Pancreas (tissue), 10 donors: ENCODE measurements at regions not wholly inside any gene's neighbourhood (a gene's known extent, or its start where the extent isn't known, plus 50 kb on each side); places are given as distances from the start of the nearest gene placed in this dataset.

ENCODE experiments used
- ATAC-seq, 4 donors: fragments of 200-7000 bp; cut with Tn5 transposase; one replicate each; pipeline versions ENCODE4 v1.8.0 to v1.9.1; 2020; ENCODE audit warnings: mild to moderate bottlenecking in 4 of 4, moderate library complexity in 4 of 4
- DNase-seq, 6 donors: peaks; one replicate each; pipeline ENCODE4 v3.0.0-alpha.2; 2020
- FAIRE-seq: peaks from 2 replicates; lab custom pipeline; 2012; peaks lifted over from hg19 to GRCh38; lab: Jason Lieb, UNC
- H3K27ac ChIP-seq, 4 donors: fragments of 200-600 bp; sonication (generic); 1 replicate in 3 of 4; 2 replicates in 1 of 4; pipeline versions ENCODE4 v1.5.0 to v1.8.0; 2020
- H3K27me3 ChIP-seq, 4 donors: fragments of 200-600 bp; one replicate each; pipeline ENCODE4 v1.8.0; 2021
- H3K36me3 ChIP-seq, 3 donors: fragments of 200-600 bp; sonication (generic) in 1 of 3; one replicate each; pipeline versions ENCODE4 v1.5.0 to v1.8.0; 2020 to 2021
- H3K4me1 ChIP-seq, 3 donors: fragments of 200-600 bp; one replicate each; pipeline ENCODE4 v1.8.0; 2021
- H3K4me3 ChIP-seq, 4 donors: fragments of 200-600 bp; sonication (generic) in 2 of 4; one replicate each; pipeline versions ENCODE4 v1.5.0 to v1.8.0; 2020 to 2021
- H3K9me3 ChIP-seq, 4 donors: fragments of 200-600 bp; one replicate each; pipeline ENCODE4 v1.8.0; 2021
- WGBS, 2 donors: extraction: QIAGEN DNeasy Blood & Tissue Kit; methylation state at CpG; one replicate each; pipeline ENCODE4 v1.1.7; 2013; 5-methylcytosine and 5-hydroxymethylcytosine counted together
- intact Hi-C, 3 donors: fragments of 100-400 bp; cut with DNase I; formaldehyde crosslinking; loops; one replicate each; pipeline versions ENCODE4 v1.11.1 to v1.14.2; 2022
- TF ChIP-seq, protein P1 (sequence below), 4 donors: fragments of 200-600 bp; sonication (generic) in 3 of 4; IDR thresholded peaks; one replicate each; pipeline versions ENCODE4 v1.5.0 to v1.8.0; 2021; ENCODE audit warnings: antibody characterized with exemption in 4 of 4
- donor health status: healthy with polysubstance abuse.
- donor health status: DM: no; HTN: no; CAD: no; lungs with moderate emphysema.
- donor health status: DM: no; HTN: no; CAD: no.
- donor health status: control.
- donor health status: control.
- donor health status: Bipolar disorder and iron deficiency.
- donor health status: DM: yes; HTN: yes; CAD: no.
- donor health status: DM: no; HTN: no; CAD: no.
- donor health status: DM: no; HTN: no; CAD: no.
- donor health status: DM: yes; HTN: yes; CAD: no.

DNA sequence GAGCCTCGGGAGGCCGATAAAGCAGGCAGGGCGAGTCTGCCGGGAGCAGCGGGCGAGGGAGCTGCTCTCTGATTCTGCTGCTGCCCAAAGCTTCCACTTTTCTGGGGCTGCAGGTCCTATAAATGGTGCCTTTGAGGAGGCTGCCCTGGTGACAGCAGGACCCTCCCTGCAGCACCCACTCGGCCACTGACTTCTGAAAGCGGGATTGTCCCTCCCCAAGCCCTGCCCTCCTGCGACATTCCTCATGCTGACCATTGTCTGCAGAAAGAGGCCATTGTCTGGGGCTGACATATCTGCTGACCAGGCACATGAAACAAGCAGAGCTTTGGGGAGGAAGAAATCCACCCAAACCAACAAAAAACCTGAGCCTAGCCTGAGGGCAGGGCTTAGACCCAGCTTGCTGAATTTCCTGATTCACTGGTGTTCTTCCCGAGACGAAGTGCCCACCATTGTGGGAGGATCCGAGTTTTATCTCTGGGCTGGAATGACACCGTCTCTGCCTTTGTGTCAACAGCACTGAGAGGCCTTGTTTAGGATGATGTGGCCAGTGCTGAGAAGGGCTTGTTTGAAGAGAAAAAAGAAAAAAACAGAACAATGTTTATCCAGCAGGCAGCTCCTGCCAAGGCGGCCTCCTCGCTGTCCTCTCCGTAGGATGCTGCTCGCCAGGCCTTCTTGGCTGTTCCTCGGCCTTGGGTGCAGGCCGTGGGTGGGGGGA, 129.7 kb downstream of the MYCN start:
- H3K36me3 ChIP-seq: no peaks in the 10 kb centered on the region
- no peak for FAIRE-seq
- H3K4me1 ChIP-seq: no peaks in the 10 kb centered on the region
- H3K27me3 ChIP-seq: no peaks in the 10 kb centered on the region
- H3K4me3 ChIP-seq: no peak overlapping the region
- H3K27ac ChIP-seq: peak overlapping the region in 3 of 4 donors; percentile 9 to 46 (median 28)
- ATAC-seq: peak in 2 of 4 donors; percentile 40 to 48
- no peaks in the 10 kb centered on the region for H3K9me3 ChIP-seq
- DNase-seq: no peak
- TF ChIP-seq, protein P1, sequence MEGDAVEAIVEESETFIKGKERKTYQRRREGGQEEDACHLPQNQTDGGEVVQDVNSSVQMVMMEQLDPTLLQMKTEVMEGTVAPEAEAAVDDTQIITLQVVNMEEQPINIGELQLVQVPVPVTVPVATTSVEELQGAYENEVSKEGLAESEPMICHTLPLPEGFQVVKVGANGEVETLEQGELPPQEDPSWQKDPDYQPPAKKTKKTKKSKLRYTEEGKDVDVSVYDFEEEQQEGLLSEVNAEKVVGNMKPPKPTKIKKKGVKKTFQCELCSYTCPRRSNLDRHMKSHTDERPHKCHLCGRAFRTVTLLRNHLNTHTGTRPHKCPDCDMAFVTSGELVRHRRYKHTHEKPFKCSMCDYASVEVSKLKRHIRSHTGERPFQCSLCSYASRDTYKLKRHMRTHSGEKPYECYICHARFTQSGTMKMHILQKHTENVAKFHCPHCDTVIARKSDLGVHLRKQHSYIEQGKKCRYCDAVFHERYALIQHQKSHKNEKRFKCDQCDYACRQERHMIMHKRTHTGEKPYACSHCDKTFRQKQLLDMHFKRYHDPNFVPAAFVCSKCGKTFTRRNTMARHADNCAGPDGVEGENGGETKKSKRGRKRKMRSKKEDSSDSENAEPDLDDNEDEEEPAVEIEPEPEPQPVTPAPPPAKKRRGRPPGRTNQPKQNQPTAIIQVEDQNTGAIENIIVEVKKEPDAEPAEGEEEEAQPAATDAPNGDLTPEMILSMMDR (IDR thresholded peaks at IDR 0.05): no peak
- WGBS, 2 donors: 64 to 65% methylated on average over 19 of the region's 19 CpGs
- intact Hi-C loops: no loop called here

DNA sequence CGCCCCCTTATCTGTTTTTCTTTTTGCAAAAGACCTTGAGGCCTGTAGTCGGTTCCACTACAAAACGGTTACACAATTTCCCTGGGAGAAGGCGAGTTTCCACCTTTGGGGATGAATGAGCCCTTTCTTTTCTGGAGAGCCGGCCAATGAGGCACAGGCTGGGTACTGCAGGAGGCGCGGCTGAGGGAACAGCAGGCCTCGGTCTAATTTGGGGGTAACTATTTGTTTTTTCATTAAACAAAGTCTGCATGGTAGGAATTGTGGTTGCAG, 129.2 kb downstream of the MYCN start:
- FAIRE-seq: no peak
- Histone ChIP-seq H3K27me3 (no peaks in the 10 kb centered on the region), H3K9me3 (no peaks in the 10 kb centered on the region), H3K36me3 (no peaks in the 10 kb centered on the region), H3K4me3 (no peak overlapping the region), H3K27ac (peak overlapping the region in 3 of 4 donors; percentile 9 to 46 (median 28)), H3K4me1 (no peaks in the 10 kb centered on the region)
- peak in 2 of 6 donors; percentile 8 to 19 for DNase-seq
- WGBS, 2 donors: 36 to 40% methylated on average over 8 of the region's 8 CpGs
- intact Hi-C loops: no loop called here
- TF ChIP-seq, protein P1 (IDR thresholded peaks at IDR 0.05): no peak
- ATAC-seq: peak in 3 of 4 donors; percentile 34 to 76 (median 70)

DNA sequence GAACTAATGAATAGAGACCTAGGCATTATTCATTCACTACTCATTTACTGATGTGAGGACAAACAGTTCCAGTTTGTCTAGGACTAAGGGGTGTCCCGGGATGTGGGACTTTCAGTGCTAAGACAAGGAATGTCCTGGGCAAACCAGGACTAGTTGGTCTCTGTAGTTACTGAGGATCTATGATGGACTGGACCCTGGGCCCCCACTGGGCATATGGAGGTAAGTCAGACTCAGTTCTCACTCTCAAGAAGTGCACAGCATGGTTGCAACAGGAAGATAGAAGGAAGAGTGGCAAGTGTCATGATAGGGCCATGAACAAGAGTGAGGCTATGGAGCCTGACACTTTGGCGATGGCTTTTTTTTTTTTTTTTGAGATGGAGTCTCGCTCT, 128.2 kb downstream of the MYCN start:
- DNase-seq (no peak), FAIRE-seq (no peak), ATAC-seq (no peak)
- H3K4me3 ChIP-seq: no peak overlapping the region
- TF ChIP-seq, protein P1 (IDR thresholded peaks at IDR 0.05): no peak
- no peaks in the 10 kb centered on the region for H3K36me3 ChIP-seq
- 86 to 93% methylated on average over 3 of the region's 3 CpGs for WGBS, 2 donors
- H3K9me3 ChIP-seq: no peaks in the 10 kb centered on the region
- H3K4me1 ChIP-seq: no peaks in the 10 kb centered on the region
- H3K27me3 ChIP-seq: no peaks in the 10 kb centered on the region
- H3K27ac ChIP-seq: no peak overlapping the region
- intact Hi-C loops: no loop called here

DNA sequence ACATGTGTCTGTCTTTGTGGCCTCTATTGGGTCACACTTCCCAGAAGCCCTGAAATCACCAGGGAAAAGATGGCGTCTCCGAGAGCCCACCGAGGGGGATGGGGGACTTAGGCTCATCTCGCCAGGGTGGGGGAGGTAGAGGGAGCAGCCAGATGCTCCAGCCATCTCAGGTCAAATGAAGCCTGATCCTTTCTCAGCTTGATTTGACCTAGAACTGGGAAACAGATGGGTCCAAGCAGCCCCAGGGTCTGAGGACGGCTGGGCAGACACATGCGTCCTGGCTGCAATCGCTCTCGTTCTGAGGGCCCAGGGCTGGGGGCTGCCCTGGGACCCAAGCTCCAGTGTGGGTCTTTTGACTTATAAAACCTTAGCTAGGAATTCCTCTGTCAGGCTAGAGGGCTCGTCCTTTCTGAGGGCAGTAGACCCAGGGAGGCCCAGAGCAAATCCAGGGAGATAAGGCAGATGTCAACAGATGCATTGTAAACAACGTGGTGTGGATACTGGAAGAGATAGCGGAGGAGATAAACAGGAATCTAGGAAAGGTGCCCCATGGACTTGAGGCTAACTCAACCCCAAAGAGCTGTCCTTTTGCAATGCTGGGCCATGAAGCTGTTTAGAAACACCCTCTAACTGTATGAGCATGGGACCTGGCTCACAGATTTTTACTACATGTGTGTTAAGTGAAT, 127.7 kb downstream of the MYCN start:
- WGBS, 2 donors: 79 to 82% methylated on average over 11 of the region's 11 CpGs
- intact Hi-C loops: no loop called here
- no peak for FAIRE-seq

More for the DNA sequence above, 127.7 kb downstream of the MYCN start:
- Histone ChIP-seq H3K27ac (no peak overlapping the region), H3K9me3 (no peaks in the 10 kb centered on the region), H3K4me1 (no peaks in the 10 kb centered on the region), H3K36me3 (no peaks in the 10 kb centered on the region), H3K27me3 (no peaks in the 10 kb centered on the region), H3K4me3 (no peak overlapping the region)
- ATAC-seq: no peak
- DNase-seq: no peak
- TF ChIP-seq, protein P1 (IDR thresholded peaks at IDR 0.05): no peak
